ENCODE measurements at regions not wholly inside any gene's neighbourhood (a gene's known extent, or its start where the extent isn't known, plus 50 kb on each side); places are given as distances from the start of the nearest gene placed in this dataset.

DNA sequence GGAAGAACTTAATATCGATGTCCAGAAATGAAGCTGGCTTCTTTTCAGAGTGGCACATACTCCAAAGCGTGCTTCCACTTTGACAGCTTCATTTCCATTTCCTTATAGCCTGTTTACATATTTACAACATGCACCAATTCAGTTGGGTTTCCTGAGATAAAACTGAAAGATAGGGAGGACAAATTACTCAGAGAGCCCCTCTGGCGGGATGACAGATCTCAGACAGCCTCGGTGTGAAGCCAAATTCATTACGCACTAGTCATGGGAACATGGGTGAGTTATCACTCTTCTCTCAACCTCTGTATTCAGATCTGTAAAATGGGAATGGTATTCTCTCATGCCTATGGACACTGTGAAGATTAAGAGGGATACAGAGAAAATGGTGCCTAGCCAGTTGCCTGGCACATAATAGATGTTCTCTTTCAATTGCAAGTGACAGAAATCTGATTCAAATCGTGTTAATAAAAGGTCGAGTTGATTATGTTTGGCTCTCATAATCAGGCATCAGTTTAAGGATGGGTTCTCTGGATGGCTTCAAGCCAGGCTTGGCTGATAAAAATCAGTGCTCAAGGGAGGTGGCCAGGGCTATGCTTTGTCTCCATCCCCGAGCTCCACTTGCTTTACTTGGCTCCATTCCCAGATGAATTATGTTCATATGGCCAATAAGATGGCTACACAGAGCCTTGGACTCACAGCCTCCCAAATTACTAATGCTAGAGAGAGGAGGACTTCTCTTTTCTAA is 132.2 kb upstream of the C1QTNF7 start:
- Histone ChIP-seq H3K27me3 (replicated peaks in 1 of 7) (no peaks in the 10 kb centered on the region), H3K27ac (no peak overlapping the region), H3K4me3 (no peak overlapping the region), H3K36me3 (no peaks in the 10 kb centered on the region), H3K4me1 (no peaks in the 10 kb centered on the region), H3K9me3 (no peaks in the 10 kb centered on the region)
- intact Hi-C loops (cut with DNase I; ENCODE audit: low total_unique reads), result no loop called here
- DNase-seq, result no peak
- no peak for TF ChIP-seq POLR2A (IDR thresholded peaks at IDR 0.05)
- no peak for TF ChIP-seq POLR2AphosphoS5 (IDR thresholded peaks at IDR 0.05)
- TF ChIP-seq, protein P1, sequence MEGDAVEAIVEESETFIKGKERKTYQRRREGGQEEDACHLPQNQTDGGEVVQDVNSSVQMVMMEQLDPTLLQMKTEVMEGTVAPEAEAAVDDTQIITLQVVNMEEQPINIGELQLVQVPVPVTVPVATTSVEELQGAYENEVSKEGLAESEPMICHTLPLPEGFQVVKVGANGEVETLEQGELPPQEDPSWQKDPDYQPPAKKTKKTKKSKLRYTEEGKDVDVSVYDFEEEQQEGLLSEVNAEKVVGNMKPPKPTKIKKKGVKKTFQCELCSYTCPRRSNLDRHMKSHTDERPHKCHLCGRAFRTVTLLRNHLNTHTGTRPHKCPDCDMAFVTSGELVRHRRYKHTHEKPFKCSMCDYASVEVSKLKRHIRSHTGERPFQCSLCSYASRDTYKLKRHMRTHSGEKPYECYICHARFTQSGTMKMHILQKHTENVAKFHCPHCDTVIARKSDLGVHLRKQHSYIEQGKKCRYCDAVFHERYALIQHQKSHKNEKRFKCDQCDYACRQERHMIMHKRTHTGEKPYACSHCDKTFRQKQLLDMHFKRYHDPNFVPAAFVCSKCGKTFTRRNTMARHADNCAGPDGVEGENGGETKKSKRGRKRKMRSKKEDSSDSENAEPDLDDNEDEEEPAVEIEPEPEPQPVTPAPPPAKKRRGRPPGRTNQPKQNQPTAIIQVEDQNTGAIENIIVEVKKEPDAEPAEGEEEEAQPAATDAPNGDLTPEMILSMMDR (IDR thresholded peaks at IDR 0.05 in 8 of 11, conservative IDR thresholded peaks at IDR 0.05 in 3 of 11), result no peak
- WGBS, 5 donors, result 59 to 73% (median 66%) methylated on average over 8 of the region's 8 CpGs

DNA sequence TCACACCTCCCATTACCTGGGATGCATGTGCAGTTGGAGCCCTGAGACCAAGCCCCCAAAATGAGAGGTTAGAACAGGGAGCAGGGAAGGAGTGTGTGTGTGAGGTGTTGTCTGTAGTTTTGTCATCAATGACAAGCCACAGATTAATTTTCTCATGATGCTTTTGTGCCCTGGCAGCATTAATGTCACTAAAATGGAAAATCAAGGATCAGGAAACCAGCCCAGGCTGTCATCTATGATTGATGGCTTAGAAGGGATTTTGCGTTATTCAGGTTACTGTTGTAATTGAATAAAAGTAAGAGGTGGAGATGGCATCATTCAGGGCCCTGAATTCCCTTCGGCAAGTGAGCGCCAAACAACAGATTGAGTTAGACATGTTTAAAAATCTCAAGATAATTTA is 130.5 kb upstream of the C1QTNF7 start:
- DNase-seq, result no peak
- WGBS, 5 donors, result 93 to 97% (median 96%) methylated on average over 3 of the region's 3 CpGs
- Histone ChIP-seq H3K4me1 (no peaks in the 10 kb centered on the region), H3K27me3 (replicated peaks in 1 of 7) (no peaks in the 10 kb centered on the region), H3K27ac (no peak overlapping the region), H3K9me3 (no peaks in the 10 kb centered on the region), H3K4me3 (no peak overlapping the region), H3K36me3 (no peaks in the 10 kb centered on the region)
- intact Hi-C loops (cut with DNase I; ENCODE audit: low total_unique reads), result no loop called here
- TF ChIP-seq, protein P1 (IDR thresholded peaks at IDR 0.05 in 8 of 11, conservative IDR thresholded peaks at IDR 0.05 in 3 of 11), result no peak
- TF ChIP-seq POLR2A (IDR thresholded peaks at IDR 0.05) (no peak), POLR2AphosphoS5 (IDR thresholded peaks at IDR 0.05) (no peak)

DNA sequence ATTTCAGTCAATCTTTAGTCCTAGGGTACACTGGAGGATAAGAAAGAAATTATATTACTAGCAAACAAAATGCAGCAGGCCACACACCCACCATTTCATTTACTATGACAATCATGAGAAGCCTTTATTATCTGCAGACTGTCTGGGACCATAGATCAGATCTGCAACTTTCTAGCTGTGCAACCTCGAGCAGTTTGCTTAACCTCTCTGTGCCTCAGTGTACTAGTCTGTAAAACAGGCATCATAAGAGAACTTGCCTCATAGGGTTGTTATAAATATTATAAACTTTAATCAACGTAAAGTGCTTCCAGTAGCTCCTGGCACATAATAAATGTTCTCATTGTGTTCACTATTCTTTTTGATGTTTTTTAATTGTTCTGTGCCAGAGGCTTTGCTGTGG is 128.2 kb upstream of the C1QTNF7 start:
- TF ChIP-seq POLR2AphosphoS5 (IDR thresholded peaks at IDR 0.05) (no peak), POLR2A (IDR thresholded peaks at IDR 0.05) (no peak)
- TF ChIP-seq, protein P1 (IDR thresholded peaks at IDR 0.05 in 8 of 11, conservative IDR thresholded peaks at IDR 0.05 in 3 of 11), result no peak
- no peak for DNase-seq
- Histone ChIP-seq H3K4me1 (no peaks in the 10 kb centered on the region), H3K4me3 (no peak overlapping the region), H3K27ac (no peak overlapping the region), H3K9me3 (no peaks in the 10 kb centered on the region), H3K27me3 (replicated peaks in 1 of 7) (no peaks in the 10 kb centered on the region), H3K36me3 (no peaks in the 10 kb centered on the region)
- intact Hi-C loops (cut with DNase I; ENCODE audit: low total_unique reads), result no loop called here
- 70 to 91% (median 77%) methylated on average over 2 of the region's 2 CpGs for WGBS, 5 donors

DNA sequence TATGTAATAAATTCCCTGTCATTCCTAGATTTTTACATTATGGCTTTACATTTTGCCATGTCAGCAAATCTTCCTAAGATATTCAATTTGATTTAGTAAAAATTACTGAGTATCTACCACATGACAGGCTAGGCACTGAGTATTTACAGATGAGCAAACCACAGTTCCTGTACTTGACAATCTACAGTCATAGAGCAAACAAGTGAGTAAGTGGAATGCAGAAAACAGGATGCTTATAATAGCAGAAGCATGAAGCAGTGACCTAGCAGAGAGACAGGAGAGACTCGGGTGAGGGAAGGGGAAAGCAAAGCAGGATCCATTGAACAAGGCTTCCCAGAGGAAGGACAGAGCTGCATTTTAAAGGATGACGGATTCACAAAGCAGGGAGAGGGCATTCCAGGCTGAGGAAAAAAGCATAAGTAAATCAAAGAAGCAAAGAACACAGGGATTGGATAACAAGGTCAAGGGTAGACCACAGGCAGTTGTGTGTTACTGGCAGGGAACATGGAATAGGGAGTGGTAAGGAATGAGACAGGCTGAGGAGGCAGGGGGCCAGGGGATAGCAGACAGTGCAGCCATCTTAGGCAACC is 124.7 kb upstream of the C1QTNF7 start:
- Histone ChIP-seq H3K9me3 (no peaks in the 10 kb centered on the region), H3K4me1 (no peaks in the 10 kb centered on the region), H3K4me3 (no peak overlapping the region), H3K36me3 (no peaks in the 10 kb centered on the region), H3K27me3 (replicated peaks in 1 of 7) (no peaks in the 10 kb centered on the region), H3K27ac (no peak overlapping the region)
- no peak for DNase-seq
- 44 to 77% (median 64%) methylated on average over 2 of the region's 2 CpGs for WGBS, 5 donors
- TF ChIP-seq, protein P1 (IDR thresholded peaks at IDR 0.05 in 8 of 11, conservative IDR thresholded peaks at IDR 0.05 in 3 of 11), result no peak
- TF ChIP-seq POLR2AphosphoS5 (IDR thresholded peaks at IDR 0.05), result no peak
- no peak for TF ChIP-seq POLR2A (IDR thresholded peaks at IDR 0.05)
- intact Hi-C loops (cut with DNase I; ENCODE audit: low total_unique reads), result no loop called here
